GM19043 (cell line): ENCODE measurements at regions not wholly inside any gene's neighbourhood (a gene's known extent, or its start where the extent isn't known, plus 50 kb on each side); places are given as distances from the start of the nearest gene placed in this dataset.
"Not testable (repeated sequence)": the region's sequence is repeated elsewhere in the genome, so short reads cannot be mapped to it uniquely, and the experiment has no call there.

Source experiments
- ATAC-seq: cut with Tn5 transposase; IDR thresholded peaks from one replicate; pipeline ENCODE4 v1.9.1; 2021; ENCODE audit warnings: low read depth; ENCODE audit not compliant: unreplicated experiment

DNA sequence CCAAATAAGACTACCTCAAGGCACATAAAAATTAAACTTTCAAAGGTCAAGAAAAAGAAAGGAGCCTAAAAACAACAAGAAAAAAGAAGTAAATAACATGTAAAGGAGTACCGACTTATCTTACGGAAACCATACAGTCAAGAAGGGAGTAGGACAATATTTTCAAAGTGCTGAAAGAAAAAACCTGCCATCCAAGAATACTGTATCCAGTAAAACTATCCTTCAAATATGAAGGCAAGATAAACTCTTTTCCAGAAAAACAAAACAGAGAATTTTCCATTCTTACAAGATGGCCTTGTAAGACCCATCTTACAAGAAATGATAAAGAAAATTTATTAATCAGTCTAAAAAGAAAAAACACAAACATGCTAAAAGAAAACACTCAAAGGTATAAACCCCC, 302.2 kb downstream of the LMBRD1 start:
- no peak for ATAC-seq

DNA sequence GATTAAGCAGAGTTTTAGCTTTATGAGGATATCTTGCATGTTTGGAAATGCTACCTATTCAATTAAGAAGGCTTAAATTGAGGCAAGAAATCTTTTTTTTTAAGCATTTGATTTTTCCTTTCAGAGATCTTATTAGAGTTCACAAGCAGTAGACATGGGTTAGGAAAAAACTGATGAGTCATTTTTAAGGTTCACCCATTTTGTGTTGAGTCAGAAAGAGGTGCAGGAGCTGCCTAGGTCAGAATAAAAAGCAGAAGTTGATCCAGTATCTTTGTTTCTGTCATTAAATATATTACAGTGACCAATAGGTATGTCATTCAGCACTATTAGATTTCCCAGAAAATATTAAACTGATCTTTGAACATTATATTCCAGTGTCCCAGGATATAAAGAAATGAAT, 306.8 kb downstream of the LMBRD1 start:
- no peak for ATAC-seq

DNA sequence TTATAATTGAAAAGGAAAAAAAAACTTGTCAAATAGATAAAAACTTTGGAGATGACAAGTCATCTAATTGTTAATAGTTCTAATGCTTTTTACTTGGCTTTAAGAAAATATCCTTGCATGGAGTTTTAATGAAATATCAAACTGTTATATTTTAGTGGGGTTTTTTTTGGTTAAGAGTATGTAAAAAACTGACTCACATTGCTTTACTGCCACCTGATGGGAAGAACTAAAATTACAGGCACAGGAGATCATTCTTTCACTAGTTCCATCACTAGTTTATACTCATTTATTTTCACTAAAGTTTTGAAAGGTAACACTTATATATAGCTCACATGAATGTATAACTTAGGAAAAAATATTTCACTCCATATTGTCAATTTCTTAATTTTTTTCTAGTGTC, 309.1 kb downstream of the LMBRD1 start:
- ATAC-seq, result no peak

DNA sequence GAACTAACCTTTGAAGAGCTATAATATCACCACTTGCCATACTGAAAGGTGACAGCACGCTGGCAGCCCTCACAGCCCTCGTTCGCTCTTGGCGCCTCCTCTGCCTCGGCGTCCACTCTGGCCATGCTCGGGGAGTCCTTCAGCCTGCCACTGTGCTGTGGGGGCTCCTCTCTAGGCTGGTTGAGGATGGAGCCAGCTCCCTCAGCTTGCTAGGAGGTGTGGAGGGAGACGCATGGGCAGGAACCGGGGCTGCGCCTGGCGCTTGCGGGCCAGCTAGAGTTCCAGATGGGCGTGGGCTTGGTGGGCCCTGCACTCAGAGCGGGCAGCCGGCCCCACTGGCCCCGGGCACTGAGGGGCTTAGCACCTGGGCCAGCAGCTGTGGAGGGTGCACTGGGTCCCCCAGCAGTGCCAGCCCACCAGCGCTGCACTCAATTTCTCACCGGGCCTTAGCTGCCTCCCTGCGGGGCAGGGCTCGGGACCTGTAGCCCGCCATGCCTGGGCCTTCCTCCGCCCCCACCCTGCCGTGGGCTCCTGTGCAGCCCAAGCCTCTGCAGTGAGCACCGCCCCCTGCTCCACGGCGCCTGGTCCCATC, 329.7 kb downstream of the LMBRD1 start:
- no peak for ATAC-seq

DNA sequence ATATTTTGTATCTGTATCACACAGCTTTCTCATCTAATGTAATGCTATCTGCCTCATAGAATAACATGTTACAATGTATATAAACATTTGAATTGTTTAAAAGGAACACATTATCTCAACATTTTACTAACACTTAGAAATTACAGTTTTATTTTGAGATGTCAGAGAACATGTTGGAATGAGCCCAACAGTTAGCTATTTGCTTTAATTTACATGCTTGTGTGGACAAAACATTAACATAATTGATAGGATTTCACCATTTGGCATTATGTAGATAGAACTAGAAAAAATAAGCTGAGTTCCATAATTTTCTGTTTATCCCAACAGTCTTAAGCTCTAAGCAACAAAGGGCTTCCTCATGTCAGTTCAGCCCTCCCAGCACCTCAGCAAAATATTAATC, 330.9 kb downstream of the LMBRD1 start:
- no peak for ATAC-seq

DNA sequence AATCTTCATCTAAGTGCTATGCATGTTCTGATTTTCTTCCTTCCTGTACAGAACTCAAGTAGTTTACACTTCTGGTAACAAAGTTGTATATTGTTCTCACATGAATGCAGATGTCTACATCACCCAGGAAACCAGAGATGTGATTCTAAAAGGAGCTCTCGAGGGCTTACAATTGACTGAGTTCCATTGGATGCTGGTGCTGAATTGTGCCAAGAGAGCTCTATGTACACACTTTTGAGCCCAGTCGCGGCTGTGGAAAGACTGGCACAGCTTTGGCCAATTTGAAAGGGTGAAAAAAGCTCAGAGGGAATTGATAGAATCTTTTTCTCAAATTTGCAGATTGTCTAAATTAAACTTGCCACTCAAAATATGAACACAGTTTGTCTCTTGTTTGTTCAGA, 340.7 kb downstream of the LMBRD1 start:
- ATAC-seq, result no peak

DNA sequence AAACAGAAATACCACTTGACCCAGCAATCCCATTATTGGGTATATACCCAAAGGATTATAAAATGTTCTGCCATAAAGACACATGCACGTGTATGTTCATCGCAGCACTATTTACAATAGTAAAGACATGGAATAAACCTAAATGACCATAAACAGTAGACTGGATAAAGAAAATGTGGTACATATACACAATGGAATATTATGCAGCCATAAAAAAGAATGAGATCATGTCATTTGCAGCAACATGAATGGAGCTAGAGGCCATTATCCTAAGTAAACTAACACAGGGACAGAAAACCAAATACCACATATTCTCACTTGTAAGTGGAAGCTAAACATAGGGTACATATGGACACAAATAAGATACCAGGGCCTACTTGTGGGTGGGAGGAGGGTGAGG, 342.2 kb downstream of the LMBRD1 start:
- ATAC-seq, result not testable (repeated sequence)

DNA sequence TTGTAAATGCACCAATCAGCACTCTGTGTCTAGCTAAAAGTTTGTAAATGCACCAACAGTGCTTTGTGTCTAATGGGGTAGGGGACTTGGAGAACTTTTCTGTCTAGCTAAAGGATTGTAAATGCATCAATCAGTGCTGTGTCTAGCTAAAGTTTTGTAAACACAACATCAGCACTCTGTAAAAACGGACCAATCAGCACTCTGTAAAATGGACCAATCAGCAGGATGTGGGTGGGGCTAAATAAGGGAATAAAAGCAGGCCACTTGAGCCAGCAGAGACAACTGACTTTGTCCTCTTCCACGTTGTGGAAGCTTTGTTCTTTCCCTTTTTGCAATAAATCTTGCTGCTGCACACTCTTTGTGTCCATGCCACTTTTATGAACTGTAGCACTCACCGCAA, 346.3 kb downstream of the LMBRD1 start:
- not testable (repeated sequence) for ATAC-seq

DNA sequence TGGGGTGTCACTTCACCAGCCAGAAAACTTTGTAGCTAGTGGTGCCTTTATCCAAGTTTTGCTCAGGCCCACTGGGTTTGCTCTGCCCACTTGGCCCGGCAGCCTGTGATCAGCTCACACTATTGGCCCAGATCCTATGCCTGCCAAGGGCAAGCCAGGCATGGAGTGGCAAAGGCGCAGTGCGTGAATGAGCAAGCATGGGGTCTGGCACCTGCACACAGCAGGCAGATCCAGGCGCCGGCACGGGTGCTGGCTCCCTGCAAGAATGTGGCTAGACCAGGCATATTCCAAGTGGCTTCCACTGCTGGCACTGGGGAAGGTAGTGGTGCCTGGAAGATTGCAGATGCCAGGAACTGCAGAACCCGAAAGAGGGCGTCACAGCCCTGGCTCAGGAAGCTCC, 346.9 kb downstream of the LMBRD1 start:
- ATAC-seq, result no peak
